Upper lobe of left lung (tissue), 4 donors: ENCODE measurements at regions not wholly inside any gene's neighbourhood (a gene's known extent, or its start where the extent isn't known, plus 50 kb on each side); places are given as distances from the start of the nearest gene placed in this dataset.

Source experiments
- EP300 ChIP-seq, 4 donors: sonication (generic); formaldehyde crosslinking; IDR thresholded peaks; one replicate each; pipeline ENCODE4 v1.5.1; 2017; ENCODE audit warnings: antibody characterized with exemption in 4 of 4, control low read depth in 2 of 4
- POLR2A ChIP-seq, 4 donors: fragments of 450-650 bp; IDR thresholded peaks; one replicate each; pipeline ENCODE4 v1.5.1; 2016 to 2017; ENCODE audit warnings: antibody characterized with exemption in 4 of 4, mild to moderate bottlenecking in 2 of 4
- POLR2AphosphoS5 ChIP-seq, 2 donors: sonication (generic); formaldehyde crosslinking; IDR thresholded peaks; one replicate each; pipeline ENCODE4 v1.5.1; 2017; ENCODE audit warnings: antibody characterized with exemption in 2 of 2
- TF ChIP-seq, protein P1 (sequence below), 6 experiments: fragments of 450-650 bp in 4 of 6; fragments of 200-600 bp in 2 of 6; sonication (generic) in 2 of 6; IDR thresholded peaks; one replicate each; pipeline ENCODE4 v1.5.1; 2016 to 2019; ENCODE audit warnings: antibody characterized with exemption in 6 of 6

DNA sequence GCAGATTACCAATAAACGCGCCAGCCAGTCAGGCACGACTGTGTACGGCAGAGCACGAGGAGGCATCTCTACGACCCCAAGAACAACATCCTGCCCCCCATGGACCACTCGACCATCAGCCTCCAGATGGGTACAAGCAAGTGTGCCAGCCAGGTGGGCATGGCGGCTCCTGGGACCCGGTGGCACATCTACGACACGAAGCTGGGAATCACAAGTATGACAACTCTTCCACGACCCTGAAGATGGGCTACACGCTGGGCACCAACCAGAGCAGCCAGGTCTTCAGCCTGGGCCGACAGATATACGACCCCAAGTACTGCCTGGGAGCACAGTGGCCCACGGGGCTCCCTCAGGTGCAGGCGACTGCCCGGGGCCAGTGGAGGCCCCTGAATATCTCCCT lies 217.6 kb downstream of the POTED start:
- TF ChIP-seq, protein P1, sequence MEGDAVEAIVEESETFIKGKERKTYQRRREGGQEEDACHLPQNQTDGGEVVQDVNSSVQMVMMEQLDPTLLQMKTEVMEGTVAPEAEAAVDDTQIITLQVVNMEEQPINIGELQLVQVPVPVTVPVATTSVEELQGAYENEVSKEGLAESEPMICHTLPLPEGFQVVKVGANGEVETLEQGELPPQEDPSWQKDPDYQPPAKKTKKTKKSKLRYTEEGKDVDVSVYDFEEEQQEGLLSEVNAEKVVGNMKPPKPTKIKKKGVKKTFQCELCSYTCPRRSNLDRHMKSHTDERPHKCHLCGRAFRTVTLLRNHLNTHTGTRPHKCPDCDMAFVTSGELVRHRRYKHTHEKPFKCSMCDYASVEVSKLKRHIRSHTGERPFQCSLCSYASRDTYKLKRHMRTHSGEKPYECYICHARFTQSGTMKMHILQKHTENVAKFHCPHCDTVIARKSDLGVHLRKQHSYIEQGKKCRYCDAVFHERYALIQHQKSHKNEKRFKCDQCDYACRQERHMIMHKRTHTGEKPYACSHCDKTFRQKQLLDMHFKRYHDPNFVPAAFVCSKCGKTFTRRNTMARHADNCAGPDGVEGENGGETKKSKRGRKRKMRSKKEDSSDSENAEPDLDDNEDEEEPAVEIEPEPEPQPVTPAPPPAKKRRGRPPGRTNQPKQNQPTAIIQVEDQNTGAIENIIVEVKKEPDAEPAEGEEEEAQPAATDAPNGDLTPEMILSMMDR (IDR thresholded peaks at IDR 0.05), result no peak
- no peak for TF ChIP-seq POLR2AphosphoS5 (IDR thresholded peaks at IDR 0.05)
- TF ChIP-seq POLR2A (IDR thresholded peaks at IDR 0.05), result no peak
- TF ChIP-seq EP300 (IDR thresholded peaks at IDR 0.05), result no peak
